ENCODE measurements at regions not wholly inside any gene's neighbourhood (a gene's known extent, or its start where the extent isn't known, plus 50 kb on each side); places are given as distances from the start of the nearest gene placed in this dataset.

- TF ChIP-seq CTCF (IDR thresholded peaks at IDR 0.05; ENCODE audit: extremely low read depth, insufficient read depth, missing control alignments), result no peak
- in situ Hi-C loops (cut with MboI; ENCODE audit: low pct_unique_long_range_greater_than_20kb, low sequenced_read_pairs, unreplicated experiment), result no loop called here
- DNase-seq (ENCODE audit: low spot score), result no peak
Observed at GRCh38 chr11:71064183-71064582, 188.2 kb downstream of the SHANK2 start.

GRCh38 chr11:71063129-71063528, 189.2 kb downstream of the SHANK2 start:
- DNase-seq (ENCODE audit: low spot score), result no peak
- in situ Hi-C loops (cut with MboI; ENCODE audit: low pct_unique_long_range_greater_than_20kb, low sequenced_read_pairs, unreplicated experiment), result no loop called here
- TF ChIP-seq CTCF (IDR thresholded peaks at IDR 0.05; ENCODE audit: extremely low read depth, insufficient read depth, missing control alignments), result no peak

GRCh38 chr11:71062199-71062598, 190.2 kb downstream of the SHANK2 start:
- peak; percentile 15 for TF ChIP-seq CTCF (IDR thresholded peaks at IDR 0.05; ENCODE audit: extremely low read depth, insufficient read depth, missing control alignments)
- no peak for DNase-seq (ENCODE audit: low spot score)
- in situ Hi-C loops (cut with MboI; ENCODE audit: low pct_unique_long_range_greater_than_20kb, low sequenced_read_pairs, unreplicated experiment), result no loop called here

- no peak for TF ChIP-seq CTCF (IDR thresholded peaks at IDR 0.05; ENCODE audit: extremely low read depth, insufficient read depth, missing control alignments)
- DNase-seq (ENCODE audit: low spot score), result no peak
- in situ Hi-C loops (cut with MboI; ENCODE audit: low pct_unique_long_range_greater_than_20kb, low sequenced_read_pairs, unreplicated experiment), result no loop called here
Observed at GRCh38 chr11:71060391-71060791, 192.0 kb downstream of the SHANK2 start.

- TF ChIP-seq CTCF (IDR thresholded peaks at IDR 0.05; ENCODE audit: extremely low read depth, insufficient read depth, missing control alignments), result no peak
- in situ Hi-C loops (cut with MboI; ENCODE audit: low pct_unique_long_range_greater_than_20kb, low sequenced_read_pairs, unreplicated experiment), result no loop called here
- DNase-seq (ENCODE audit: low spot score), result no peak
Observed at GRCh38 chr11:71059662-71060061, 192.7 kb downstream of the SHANK2 start.

GRCh38 chr11:71055925-71056324, 196.5 kb downstream of the SHANK2 start:
- in situ Hi-C loops (cut with MboI; ENCODE audit: low pct_unique_long_range_greater_than_20kb, low sequenced_read_pairs, unreplicated experiment), result no loop called here
- no peak for DNase-seq (ENCODE audit: low spot score)
- TF ChIP-seq CTCF (IDR thresholded peaks at IDR 0.05; ENCODE audit: extremely low read depth, insufficient read depth, missing control alignments), result no peak
